GM11168 (cell line): ENCODE measurements at regions not wholly inside any gene's neighbourhood (a gene's known extent, or its start where the extent isn't known, plus 50 kb on each side); places are given as distances from the start of the nearest gene placed in this dataset.
"Not testable (repeated sequence)": the region's sequence is repeated elsewhere in the genome, so short reads cannot be mapped to it uniquely, and the experiment has no call there.

Experiments
- in situ Hi-C: fragments of 300-500 bp; cut with MboI; formaldehyde crosslinking; loops from one replicate; pipeline ENCODE4 v1.12.0; 2022; ENCODE audit warnings: low sequenced_read_pairs; ENCODE audit not compliant: unreplicated experiment

GRCh38 chr14:89743828-89744227 lies 210.7 kb downstream of the EFCAB11 start:
- in situ Hi-C loops: no loop called here

DNA sequence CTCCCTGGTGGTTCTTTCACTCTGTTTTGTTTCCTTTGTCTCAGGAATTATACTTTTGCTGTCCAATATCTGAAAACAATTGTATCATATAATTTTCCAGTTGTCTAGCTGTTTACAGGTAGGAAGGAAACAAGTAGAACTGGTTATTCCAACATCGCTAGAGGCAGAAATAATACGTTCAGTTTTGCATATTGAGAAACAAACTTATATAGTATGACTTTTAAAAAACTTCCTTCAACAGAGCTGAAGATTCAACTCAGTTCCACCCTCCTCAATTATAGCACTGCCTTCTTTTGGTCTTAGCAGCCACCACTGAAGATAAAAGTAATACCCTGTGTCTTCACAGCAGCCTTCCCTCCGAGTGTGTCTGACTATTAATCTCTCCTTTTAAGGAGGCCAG lies 214.3 kb downstream of the EFCAB11 start:
- in situ Hi-C loops: no loop called here

DNA sequence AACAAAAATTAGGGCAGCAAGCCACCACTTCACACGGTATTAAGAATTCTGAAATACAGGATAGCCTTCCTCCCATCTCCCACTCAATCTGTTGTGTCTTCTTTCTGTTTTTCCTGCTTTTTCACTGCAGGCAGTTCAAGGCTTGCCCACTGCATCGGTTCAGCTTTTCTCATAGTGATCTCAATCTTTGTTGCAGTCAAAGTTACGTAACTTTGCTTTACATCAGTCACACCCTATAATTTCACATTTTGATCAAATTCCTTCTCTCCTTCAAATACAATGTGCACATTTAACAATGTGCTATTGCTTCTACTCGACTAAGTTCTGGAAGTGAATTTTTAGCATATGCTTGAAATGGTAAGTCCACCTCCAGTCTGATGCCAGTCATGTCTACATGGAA lies 217.6 kb downstream of the EFCAB11 start:
- in situ Hi-C loops: no loop called here

- in situ Hi-C loops: no loop called here
These were observed 223.1 kb downstream of the EFCAB11 start for GRCh38 chr14:89731396-89731933.

DNA sequence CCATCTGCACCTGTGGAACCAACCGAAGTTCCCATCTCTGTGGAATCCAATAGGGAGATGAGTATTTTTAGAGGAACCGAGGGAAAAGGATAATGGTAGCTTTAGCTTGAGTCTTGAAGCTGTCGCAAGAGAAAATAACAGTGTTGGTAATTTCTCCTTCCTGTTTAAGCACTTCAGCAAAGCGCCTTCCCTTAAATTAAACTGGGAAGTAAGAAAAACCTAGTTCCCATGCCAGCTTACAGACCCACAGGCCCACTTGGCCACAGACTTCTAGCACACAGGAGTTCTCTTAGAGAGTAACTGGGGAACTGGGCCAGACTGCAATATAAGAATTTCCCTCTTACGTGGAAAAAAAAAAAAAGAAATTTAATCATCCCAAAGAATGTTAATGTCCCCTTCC lies 223.8 kb downstream of the EFCAB11 start:
- in situ Hi-C loops: no loop called here

DNA sequence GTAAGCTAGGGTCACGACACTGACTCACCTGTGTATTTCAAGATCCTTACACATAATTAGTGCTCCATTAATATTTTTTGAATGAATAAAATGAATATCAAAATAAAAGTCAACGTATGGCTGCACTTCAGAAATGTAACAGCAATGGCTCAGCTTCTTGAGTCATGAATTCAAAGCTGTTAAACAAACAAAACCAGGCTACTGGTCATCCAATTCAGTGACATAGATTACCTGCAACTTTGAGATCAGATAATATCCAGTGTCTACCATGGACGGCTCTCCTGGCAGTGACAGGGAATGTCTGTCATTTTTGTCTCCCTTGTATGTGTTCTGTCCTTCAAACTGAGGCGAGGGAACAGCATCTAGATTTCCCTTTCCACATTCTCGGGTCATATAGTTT lies 225.6 kb downstream of the EFCAB11 start:
- in situ Hi-C loops: no loop called here

DNA sequence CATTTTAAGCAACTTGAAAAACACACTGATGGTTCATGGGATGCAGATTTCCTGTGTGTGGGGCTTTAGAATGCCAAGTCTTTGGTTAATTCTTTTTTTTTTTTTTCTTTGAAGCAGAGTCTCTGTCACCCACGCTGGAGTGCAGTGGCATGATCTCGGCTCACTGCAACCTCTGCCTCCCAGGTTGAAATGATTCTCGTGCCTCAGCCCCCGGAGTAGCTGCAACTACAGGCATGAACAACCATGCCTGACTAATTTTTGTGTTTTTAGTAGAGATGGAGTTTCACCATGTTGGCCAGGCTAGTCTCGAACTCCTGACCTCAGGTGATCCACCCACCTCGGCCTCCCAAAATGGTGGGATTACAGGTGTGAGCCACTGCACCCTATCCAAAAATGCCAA lies 228.3 kb downstream of the EFCAB11 start:
- in situ Hi-C loops: not testable (repeated sequence)

- in situ Hi-C loops: no loop called here
These were observed 229.9 kb downstream of the EFCAB11 start for GRCh38 chr14:89724628-89724960.

DNA sequence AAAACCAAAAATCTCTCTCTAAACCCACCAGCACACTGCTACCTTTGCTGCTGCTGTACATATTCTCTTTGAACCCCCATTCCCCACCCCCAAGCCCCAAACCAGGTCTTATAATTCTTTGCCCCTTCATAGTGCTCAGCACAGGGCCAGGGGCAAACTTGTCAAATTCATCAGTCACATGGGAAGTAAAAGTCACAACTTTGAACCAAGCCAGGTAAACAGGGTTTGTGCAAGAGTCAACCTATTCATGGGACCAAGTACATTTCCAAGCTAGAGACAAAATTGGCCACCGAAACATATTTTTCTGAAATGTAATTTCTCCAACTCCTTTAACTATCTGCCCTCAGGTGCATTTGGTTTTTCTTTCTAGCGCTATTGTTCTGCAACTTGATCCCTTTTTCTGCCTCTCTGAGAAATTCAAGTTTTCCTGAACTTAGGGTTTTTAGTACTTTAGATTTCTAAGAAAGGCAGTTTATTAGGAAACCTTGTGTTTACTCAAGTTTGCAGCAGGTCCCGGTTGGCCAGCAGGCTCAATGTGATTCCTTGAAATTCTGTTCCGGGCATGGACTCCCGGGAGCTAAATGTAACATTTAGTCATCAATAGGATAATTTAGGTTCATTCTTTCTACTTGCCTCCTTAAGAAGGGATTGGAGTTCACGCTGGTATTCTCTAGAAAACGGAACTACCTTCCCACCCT lies 230.5 kb downstream of the EFCAB11 start:
- in situ Hi-C loops: no loop called here

- in situ Hi-C loops: no loop called here
These were observed 232.6 kb downstream of the EFCAB11 start for GRCh38 chr14:89721956-89722355.

DNA sequence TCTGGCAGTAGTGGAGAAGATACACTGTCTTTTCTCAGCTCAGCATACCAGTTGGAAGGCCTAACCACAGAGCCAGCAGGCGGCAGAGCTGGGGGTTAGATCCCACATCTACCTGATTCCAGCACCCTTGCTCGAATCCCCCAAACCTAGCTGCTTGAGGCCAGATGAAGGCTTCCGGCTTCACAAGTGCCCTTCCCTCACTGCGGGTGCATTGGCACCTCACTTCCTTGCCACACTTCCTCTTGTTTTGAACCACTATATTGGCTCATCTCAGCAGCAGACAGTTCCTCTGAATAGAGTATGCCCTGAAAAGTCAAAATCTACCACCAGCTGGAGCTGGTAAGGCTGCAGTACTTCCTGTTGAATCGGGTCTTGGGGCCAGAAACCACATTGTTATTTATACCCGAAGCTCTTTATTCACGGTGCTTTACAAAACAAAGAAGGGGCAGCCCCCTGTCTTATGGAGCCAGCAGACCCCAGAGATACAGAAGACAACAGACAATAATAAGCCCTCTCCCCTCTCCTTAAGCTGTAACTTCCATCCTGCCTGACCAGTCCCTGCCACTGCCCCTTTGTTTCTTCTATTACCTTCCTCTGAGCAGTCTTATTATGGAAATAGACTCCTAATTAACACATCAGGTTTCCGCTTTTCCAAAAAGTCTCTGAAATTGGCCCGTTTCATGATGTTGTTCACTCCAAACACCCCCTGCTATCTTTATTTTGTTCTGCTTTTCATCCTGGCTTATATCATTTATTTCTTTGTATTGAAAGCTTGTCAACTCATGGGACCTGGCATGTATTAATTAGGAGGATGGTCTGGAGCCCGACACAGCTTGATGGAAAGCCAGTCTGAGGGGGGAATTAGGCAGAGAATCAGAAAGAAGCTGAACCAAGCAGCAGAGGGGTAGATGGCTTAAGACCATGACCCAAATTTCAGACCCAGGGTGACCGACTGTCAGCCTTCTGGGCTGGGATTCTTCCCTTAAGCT lies 233.5 kb downstream of the EFCAB11 start:
- in situ Hi-C loops: no loop called here

DNA sequence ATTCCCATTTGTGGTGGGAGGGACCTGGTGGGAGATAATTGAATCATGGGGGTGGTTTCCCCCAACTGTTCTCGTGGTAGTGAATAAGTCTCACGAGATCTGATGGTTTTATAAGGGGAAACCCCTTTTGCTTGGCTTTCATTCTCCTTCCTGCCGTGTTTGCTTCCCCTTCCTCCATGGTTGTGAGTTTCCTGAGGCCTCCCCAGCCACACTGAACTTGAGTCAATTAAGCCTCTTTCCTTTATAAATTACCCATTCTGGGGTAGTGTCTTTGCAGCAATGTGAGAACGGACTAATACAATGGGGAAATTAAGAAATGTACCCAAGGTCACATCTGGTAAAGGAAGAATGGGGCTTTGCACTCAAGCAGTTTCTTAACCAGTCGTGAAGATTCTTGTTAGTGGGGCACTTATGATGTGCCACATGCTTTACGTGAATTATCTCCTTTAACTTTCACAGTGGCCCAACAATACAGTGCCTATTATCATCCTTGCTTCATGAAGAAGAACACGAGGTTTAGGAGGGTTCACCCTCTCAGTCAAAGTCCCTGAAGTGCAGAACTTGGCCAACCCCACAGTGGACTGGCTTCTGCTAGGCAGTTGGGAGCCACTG lies 234.3 kb downstream of the EFCAB11 start:
- in situ Hi-C loops: no loop called here

- in situ Hi-C loops: no loop called here
These were observed 235.0 kb downstream of the EFCAB11 start for GRCh38 chr14:89719366-89720075.

DNA sequence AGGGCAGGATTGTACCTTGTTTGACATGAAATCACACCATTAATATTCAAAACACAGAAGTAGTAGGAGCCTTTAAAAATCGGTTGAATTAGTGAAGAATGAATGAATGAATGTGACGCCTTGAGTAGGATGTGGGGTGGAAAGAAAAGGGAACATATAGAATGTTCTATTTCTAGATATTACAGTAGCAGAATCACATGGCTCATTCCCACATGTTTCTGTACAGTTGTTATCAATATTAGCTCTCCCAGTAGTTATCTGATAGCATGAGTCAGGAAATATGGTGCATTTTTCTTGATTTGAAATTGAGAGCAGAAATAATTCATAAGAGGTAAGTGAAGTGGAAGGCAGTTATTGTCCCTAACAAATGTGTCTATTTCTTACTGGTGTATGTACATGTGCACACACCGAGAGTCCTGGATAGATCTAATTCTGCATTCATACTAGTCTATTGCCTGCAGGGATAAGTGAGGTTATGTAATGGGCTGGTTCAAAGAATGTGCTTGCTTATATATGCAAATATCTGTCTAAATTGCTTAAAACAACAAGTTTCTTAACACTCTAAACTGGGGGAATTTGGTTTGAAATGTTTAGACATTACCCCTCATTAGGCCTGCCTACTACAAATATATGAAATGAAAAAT lies 245.4 kb downstream of the EFCAB11 start:
- in situ Hi-C loops: no loop called here

GRCh38 chr14:89707086-89707485 lies 247.4 kb downstream of the EFCAB11 start:
- in situ Hi-C loops: no loop called here

DNA sequence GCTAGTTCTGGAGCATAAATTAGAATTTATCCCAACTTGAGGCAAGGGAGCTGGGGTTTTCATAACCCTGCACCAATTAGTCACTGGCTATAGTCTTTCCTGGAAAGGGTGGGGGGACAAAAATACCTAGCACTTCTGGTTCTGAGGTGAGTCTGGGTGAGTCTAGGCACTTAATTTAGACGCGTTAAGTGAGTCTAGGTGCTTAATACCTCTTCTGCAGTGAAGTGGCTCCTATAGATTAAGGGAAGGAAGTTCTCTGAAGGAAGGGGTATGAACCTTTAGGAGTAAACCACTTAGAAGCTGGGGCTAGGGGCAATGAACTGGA lies 251.7 kb downstream of the EFCAB11 start:
- in situ Hi-C loops: no loop called here

DNA sequence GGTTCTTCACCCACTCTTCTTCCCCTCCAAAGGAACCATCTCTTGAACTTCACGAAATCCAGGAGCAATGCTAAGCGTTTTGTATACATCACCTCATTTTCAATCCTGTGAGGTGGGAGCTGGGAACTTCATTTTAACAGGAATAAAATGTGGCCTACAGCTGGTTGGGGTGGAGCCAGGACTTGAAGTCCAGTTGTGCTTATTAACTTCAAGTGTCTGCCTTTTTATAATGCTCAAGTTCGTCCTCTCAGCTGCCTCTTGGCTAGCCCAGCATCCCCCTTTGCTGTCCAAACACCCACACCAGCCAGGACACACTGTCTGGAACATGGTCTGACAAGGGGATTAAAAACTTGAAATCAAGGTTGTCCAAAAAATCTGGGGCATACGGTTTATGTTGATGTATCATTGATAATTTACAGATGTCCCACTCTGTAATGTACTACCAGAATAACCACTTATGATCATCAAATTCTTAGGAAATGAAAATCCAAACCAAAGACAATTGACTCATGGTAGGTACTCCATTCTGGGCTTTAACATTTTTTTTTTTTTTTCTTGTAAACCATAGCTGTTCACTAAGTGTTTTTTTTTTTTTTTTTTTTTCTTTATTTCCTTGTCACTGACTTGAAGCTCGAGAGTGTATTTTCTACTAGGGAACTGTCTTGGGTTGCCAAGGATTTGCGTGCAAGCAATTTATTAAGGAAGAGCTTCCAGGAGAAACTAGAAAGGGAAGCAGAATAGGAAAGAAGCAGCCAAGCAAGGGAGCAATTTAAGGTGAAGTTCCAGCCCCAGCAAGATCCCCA lies 252.3 kb downstream of the EFCAB11 start:
- in situ Hi-C loops: no loop called here

- in situ Hi-C loops: no loop called here
These were observed 253.1 kb downstream of the EFCAB11 start for GRCh38 chr14:89701211-89702043.
